T follicular helper cell (primary cell): ENCODE measurements at regions not wholly inside any gene's neighbourhood (a gene's known extent, or its start where the extent isn't known, plus 50 kb on each side); places are given as distances from the start of the nearest gene placed in this dataset.

Source experiments
- DNase-seq: peaks from one replicate; pipeline ENCODE4 v3.0.0-alpha.2; 2020; ENCODE audit warnings: low read depth

DNA sequence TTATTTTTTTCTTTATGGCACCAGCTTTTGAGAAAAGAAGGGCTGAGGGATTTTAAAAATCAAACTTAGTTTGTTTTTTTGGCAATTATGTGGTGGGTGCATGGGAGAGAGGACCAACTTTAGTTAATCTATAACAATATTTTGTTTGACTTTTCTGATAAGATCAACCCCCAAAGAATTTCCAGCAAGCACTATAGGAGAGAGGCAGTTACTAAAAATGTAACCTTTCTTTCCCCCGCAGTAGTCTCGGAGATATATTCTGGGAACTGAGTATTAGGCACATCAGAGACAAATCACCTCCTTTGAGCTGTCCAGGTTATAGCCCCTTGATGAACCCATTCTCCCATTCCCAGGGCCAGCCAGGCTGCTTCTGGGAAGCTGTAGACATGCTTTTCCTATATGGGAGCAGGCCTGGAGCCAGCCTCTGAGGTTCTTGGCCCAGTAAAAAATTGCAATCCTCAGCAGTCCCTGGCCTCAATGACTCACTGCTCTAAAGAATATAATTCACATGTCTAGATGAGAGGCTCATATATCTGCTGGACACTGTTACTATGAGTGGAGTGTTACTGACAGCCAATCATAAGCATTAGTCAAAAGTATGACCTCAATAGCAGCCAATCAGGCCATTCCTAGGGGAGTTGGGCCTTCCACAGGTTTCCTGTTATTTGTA lies 138.3 kb upstream of the AGBL1 start:
- no peak for DNase-seq

DNA sequence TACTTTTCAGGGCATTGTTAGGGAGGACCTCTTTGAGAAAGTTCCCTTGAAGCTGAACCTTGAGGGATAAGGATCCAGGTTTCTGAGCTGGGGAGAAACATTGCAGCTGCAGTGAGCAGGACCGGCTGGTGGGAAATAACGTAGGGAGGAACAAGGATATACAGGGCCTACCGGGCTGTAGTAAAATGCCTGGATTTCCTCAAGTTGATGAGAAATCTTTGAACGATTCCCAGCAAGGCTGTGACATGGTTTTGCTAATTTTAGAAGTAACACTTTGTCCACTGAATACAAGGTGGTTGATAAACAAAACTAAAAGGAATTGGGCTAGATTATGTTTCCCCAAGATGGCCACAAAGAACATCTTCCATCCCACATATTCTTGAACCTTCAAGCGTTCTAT lies 137.0 kb upstream of the AGBL1 start:
- no peak for DNase-seq

DNA sequence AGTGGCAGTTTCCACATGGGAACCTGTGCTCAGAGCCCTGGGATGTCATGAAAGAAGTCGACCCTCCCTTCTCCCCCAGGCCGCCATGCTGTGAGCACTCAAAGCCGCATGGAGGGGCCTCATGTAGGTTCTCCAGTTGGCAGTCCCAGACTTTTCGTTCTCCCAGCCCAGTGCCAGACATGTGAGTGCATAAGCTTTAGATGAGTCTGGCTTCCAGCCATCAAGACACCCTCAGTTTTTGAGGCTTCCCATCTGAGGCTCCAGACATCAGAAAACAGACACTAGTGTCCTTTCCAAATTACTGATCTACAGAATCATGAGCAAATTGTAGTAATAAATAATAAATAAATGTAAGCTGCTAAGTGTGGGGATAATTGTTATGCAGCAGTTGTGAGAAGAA lies 136.5 kb upstream of the AGBL1 start:
- no peak for DNase-seq

DNA sequence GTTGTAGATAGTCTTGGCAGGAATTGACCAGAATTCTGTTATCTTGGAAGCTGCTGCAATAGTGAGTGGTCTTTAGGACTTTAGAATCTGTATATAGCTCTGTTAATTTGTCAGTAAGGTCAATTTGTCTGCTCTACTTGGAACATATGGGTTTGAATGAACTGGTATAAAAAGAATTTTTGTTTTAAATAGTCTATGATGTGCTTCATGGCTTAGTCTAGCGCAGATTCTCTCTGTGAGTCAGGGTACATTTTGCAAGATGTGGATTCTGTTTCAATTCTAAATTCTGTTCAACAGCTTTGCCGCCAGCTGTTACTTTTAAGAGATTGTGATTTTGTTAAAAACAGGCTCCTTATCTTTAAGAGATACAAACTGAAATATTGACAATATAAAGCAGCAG lies 135.9 kb upstream of the AGBL1 start:
- DNase-seq: no peak

DNA sequence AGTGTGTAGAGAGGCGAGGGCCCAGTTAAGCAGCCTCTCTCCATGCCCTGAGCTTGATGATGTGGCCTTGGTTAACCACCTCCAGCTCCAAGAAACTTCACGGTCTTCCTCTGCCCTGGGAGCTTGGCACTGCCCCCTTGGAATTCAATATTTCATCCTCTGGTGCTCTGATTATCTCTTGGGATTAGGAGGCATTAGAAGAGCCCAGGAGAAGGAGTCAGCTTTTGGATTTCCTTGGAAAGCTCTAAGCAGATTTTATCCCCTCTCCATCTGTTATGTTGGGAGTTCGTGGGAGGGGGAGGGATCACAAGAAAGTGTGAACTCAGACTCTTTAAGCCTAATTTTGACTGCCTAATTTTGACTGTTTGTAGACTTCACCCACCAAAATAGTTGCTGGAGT lies 132.7 kb upstream of the AGBL1 start:
- DNase-seq: no peak

DNA sequence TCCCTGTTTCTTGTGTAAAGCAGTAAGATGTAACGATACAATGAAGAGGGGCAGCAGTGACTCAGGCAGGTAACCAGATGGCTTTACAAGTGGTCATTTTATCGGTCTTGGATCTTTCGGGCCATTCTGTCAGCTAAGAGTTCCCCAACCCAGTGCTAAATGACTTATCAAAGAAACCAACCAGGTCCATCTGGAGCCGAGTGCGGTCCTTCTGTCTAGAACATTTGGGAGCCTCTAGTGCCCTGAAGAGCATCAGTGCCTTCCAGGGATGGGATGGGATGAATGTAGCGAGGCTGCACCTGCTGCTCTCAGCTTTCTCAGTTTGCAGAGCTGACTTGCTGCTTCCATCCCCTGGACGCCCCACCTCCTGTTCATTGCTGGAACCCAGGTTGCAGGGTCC lies 131.7 kb upstream of the AGBL1 start:
- no peak for DNase-seq

DNA sequence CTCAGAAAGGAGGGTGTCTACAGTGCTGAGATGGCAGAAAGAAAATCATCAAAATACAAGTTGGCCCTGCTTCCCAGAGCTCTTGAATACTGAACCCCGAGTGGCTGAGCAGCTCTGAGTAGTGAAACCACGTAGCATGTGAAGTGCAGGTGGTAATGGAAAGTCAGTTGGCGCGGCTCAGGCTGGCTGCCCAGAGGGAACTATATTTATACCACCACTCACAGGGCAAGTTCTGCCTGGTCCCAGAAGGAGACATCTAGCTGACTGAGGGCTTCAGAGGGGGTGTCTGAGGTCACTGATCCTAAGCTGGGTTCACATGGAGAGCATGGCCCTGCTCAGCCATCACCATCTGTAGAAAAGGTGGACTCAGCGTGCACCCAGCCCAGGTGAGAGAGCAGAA lies 129.6 kb upstream of the AGBL1 start:
- no peak for DNase-seq

DNA sequence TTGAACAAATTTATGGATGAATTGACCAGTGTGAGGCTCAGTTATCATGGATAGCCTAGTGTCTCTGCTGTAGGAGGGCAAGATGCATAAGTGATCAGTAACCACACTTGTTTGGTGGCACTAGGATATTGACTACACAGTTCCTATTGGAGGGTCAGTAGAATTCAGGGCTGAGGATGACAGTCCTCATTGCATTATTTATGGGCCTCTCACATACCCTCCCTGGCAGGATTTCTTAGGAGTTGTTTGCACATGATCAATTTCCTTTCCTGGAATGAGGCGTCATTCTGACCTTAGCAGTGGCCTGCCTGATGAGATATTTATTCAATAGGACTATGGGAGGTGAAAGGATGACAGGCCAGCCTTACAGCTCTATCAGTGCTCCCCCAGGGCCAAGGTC lies 125.1 kb upstream of the AGBL1 start:
- no peak for DNase-seq

DNA sequence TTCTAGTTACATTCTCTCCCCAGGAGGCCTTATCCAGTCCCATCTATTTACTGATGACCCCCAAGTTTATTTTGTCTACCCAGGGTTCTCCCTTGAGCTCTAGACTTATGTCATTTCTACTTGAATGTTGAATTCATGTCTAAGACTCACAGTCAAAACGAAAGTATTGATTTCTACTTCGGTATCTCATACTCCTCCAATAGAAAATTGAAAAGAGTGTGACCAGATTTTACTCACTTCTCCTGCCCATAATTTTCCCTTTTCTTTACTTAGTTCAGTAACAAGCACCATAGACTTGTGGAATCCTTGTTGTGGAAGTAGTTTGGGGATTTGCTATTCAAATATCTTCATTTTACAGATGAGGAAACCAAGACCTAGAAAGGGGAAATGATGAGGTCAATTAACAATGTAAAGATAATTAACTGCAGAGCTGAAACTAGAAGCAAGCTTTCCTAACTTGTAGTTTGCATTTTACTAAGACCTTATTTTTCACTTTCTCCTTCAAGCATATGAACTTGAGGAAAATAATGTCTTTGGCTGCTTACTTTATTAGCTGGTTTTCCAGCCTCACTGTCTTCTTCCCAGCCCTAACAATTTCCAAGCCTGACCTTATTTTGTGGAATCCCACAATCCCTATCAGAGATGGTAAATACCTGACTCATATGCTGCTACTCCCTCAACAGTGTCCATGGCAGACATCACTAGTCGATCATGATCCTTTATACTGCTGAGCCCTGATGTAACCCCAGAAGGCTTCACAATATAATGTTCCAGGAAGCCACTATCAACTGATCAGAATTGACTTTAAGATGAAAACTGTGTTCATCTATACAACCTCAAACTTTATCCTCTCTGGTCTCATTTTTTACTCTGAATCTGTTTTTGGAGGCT lies 123.9 kb upstream of the AGBL1 start:
- DNase-seq: no peak

DNA sequence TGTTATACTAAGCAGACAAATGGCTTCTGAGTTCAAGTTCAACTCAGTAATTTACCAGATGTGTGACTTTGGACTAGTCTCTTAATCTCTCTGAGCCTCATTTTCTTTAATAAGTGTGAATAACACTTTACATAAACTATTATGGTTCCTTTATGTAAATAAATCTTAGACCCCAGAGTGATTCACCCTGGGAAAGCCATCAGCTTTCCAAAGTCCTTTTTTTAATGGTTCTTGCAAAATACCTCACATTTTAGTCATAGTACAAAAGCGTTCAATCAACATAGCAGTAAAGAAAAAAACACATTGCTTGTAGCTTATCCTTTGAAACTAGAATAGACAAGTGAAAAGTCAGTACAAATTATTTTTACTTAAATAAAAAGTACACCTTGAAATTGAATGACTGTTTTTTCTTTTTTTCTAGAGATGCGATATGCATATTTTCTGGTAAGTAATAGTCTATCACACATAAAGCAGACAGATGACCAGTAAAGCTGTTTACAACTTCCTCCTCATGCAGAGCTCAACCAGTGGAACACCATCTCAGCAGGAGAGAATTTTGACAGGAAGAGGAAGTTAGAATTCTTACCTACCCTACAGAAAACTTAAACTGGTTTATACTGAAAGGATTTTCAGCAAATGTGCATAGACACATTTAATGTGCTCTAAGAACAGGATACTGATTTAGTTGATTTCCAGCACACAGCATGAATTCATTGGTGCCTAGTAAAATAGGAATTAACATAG lies 123.0 kb upstream of the AGBL1 start:
- DNase-seq: no peak

DNA sequence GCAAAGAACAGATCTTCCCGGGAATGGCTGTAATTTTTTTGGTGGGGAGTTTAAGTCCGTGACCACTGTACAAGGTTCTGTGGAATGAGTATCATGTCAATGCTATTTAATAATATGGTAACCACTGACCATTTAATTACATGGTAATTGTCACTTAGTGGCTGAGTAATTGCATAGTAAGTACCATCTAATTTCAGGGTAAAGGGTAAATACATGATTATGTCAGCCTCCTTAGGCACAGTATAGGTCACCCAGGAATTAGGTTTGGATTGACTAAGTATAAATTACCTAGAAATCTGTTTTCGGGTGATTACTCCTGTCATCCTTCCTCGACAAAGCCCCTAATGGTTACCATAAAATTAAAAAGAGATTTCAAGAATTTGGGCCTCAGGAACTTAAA lies 120.1 kb upstream of the AGBL1 start:
- DNase-seq: no peak

DNA sequence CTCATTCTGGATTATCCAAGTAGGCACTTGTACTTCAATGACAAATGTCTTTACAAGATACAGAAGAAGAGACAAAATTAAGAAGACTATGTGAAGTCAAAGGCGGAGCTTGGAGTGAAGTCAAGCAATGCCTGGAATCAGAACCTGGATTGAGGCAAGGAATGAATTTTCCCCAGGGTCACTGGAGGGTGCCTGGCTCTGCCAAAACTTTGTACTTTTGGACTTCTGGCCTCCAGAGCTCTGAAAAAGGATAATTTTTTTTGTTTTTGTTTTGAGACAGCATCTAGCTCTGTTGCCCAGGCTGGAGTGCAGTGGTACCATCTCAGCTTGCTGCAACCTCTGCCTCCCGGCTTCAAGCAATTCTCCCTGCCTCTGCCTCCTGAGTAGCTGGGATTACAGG lies 119.3 kb upstream of the AGBL1 start:
- no peak for DNase-seq

DNA sequence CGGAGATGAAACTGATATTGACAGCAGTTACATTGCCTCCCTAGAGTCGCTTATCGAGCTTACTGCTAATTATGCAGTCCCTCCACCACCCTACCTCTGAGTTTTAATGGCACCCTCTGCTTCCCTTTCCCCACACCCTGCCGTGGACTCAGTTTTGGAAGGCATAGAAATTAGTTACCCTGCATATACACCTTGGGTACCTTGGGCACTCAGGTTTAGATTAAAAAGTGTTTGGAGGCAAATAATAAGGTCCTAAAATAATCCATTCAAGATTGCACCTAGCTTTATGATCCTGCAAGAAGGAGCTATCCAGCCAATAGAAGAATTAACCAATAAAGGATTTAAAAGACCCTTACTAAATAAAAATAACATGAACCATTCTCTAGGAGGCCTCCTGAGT lies 117.8 kb upstream of the AGBL1 start:
- DNase-seq: no peak

DNA sequence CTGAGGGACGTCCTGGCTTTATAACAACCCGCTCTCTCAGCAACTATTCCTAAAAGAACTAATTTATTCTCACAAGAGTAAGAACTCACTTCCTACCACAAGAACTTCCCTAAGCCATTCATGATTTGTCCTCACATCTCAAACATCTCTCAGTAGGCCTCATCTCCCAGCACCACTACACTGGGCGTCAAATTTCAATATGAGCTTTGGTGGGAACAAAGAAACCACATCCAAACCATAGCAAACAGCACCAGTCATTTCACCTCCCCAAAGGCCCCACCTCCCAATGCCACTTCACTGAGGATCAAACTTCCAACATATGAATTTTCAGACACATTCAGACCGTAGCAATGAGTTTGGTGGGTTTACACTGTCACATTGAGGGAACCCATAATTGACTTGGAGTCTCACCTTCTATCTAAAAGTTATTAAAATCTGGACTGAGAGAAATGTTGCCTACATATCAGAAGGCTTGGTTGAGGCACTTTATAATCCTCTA lies 116.4 kb upstream of the AGBL1 start:
- no peak for DNase-seq

DNA sequence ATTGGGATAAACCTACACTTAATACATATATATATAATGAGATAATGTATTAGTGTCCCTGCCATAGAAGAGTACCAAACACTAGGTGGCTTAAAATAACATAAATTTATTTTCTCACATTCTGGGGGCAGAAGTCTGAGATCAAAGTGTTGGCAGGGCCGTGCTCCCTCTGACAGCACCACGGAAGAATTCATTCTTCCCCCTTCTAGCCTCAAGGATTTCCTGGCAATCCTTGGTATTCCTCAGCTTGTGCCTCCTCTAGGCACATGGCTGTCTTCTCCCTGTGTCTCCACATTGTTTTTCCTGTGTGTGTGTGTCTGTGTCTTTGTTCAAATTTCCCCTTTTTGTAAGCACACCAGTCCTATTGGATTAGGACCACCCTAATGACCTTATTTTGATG lies 115.2 kb upstream of the AGBL1 start:
- no peak for DNase-seq

DNA sequence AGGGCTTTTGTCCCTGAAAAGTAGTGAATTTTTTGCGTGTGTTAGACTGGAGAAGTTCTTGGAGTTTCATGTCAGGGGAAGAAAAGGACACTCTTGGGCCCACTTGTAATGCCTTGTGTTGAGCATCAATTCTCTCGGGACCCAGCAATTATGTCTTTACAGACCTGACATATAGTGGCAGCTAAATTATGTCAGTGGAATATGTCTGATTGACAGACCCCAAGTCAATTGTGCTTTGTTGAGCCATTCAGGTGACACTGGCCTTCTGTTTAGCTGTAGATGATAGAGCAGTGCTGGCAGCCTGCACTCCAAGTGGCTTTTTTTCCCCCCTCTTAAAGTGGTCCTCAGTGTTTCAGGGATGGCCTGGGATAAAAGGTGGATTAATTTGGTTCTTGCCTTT lies 112.1 kb upstream of the AGBL1 start:
- no peak for DNase-seq

DNA sequence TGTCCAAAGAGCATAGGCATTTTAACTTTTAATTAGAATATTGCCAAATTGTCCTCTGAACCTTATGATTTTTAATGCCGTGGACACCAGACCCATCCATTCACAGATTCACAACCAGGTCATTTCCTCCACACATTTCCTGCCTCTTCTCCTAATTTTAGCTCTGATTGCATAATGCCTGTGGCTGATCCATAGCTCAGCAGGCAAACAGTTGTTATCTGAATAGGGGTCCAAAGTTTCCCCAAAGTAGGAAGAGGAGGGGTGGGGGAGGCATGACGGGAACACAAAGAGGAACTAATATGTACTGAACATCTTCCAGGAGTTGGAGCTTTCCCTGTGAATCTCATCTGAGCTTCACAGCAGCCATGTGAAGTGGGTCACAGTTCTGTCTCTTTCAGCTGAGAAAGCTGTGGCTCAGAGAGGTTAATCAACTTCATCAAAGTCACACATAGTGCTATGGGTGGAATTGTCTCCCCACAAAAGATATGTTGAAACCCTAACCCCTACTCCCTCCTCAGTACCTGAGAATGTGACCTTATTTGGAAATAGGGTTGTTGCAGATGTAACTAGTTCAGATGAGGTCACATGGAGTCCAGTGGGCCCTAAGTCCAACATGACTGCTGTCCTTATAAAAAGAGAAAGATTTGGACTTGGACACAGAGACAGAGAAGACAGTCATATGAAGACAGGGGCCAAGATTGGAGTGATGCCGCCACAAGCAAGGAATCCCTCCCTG lies 106.7 kb upstream of the AGBL1 start:
- DNase-seq: no peak

DNA sequence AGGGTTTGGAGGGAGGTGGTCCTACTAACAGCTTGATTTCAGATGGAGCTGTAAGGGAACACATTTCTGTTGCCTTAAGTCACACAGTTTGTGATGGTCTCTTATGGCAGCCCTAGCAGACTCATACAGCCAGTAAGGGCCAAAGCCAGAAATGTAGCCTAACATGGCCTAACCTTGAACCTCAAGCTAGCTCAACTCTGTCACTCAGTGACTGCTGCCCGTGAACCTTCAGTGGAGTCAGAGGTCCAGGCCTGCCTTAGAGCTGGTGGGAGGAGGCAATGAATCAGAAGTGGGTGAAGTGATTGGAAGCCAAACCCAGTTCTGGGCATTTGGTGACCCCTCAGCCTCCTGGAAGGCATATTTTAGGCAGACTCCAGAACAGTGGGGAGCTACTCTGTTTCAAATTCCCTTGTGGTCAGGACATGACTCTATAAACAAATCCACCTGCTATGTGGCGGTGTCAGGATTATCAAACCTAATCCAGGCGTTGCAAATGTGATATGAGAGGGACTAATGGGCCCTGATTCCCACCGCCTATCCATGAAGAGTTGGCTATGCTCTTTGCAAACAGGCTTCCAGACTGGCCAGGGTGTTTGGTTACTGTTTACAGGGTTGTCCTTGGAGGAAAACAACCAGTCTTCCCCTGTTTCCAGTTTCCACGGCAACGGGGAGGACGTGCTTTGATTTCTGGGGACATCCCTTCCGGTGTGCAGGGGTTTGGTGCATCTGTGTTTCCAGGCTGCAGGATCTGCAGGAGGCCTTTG lies 105.9 kb upstream of the AGBL1 start:
- DNase-seq: no peak

DNA sequence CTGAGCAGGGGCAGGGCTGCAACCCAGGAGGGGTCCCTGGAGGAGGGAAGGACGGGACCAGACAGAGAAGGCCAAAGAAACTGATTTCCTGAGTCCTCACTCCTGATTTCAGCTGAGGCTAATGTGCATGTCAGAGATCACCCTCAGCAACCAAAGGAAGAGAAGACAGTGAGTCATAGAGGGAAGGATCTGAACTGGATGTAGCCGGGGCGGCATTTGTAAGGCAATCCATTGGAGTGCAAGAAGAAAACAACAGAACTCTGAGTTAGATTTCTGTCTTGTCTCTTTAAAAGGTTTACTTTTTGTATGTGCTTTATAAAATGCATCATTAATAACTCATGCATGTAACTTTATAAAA lies 105.3 kb upstream of the AGBL1 start:
- DNase-seq: no peak

DNA sequence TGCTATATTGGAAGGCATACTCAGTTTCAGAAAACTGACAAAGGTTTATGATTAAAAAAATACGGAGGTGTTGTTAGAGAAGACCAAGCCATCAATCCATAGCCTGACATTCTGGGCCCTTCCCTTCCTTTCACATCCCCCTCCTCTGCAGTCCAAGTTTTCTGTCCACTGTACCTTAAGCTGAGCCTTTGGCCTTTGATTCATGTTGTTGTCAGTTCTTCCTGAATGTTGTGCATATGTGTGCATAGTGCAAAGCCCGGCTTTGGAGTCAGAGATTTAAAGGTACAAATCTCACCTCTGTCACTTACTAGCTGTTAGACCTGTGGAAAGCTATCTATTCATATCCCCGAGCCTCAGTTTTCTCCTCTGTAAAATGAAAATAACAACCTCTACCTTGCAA lies 104.9 kb upstream of the AGBL1 start:
- DNase-seq: no peak

DNA sequence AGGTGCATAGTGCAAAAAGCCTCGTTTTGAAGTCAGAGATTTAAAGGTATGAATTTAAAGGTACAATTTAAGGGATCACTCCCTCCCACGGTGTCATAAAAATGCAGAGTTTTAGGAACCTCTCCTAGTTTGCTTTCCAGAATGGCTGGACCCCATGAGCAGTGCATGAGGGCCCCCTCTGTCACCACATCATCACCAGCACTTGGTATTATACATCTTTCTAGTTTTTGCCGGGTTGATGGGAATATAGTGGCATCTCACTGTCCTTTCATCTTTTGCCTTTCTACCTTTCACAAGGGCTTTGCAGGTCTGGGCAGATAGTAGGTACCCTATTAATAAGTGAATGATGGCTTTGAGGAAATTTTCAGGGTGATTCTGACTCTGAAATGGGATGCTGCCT lies 103.6 kb upstream of the AGBL1 start:
- DNase-seq: no peak
